HEK293 (cell line): ENCODE measurements at regions not wholly inside any gene's neighbourhood (a gene's known extent, or its start where the extent isn't known, plus 50 kb on each side); places are given as distances from the start of the nearest gene placed in this dataset.

Experiments
- CTCF ChIA-PET: fragments of 350-600 bp; formaldehyde crosslinking; extraction: SDS; loops from one replicate; lab custom pipeline; 2021; ENCODE audit warnings: antibody characterized with exemption; lab: Yijun Ruan, JAX
- POLR2A ChIA-PET: fragments of 300-600 bp; formaldehyde crosslinking; extraction: SDS; loops from one replicate; lab custom pipeline; 2020; ENCODE audit warnings: antibody characterized with exemption, inconsistent platforms; lab: Yijun Ruan, JAX
- H3K27ac ChIP-seq: fragments of 200-500 bp; sonication (Bioruptor generic); 2 replicates; pipeline ENCODE4 v1.5.1; 2014; ENCODE audit warnings: low read depth, low read length, control low read depth, inconsistent platforms; ENCODE audit errors: extremely low read depth
- H3K36me3 ChIP-seq, 2 experiments: fragments of 200-500 bp in 1 of 2; sonication (Bioruptor generic) in 1 of 2; 1 replicate in 1 of 2; 2 replicates in 1 of 2; pipeline ENCODE4 v1.5.1; 2014 to 2017; ENCODE audit warnings: inconsistent platforms in 2 of 2, low read length in 2 of 2; ENCODE audit not compliant: control insufficient read depth in 2 of 2, insufficient read depth in 1 of 2
- H3K4me1 ChIP-seq: fragments of 200-500 bp; sonication (Bioruptor generic); 2 replicates; pipeline ENCODE4 v1.5.1; 2014; ENCODE audit warnings: mild to moderate bottlenecking, low read length, inconsistent platforms; ENCODE audit not compliant: control insufficient read depth, insufficient read depth
- H3K4me3 ChIP-seq: 2 replicates; pipeline ENCODE4 v1.5.1; 2011; ENCODE audit warnings: low read depth, mild to moderate bottlenecking, control low read depth, low read length, moderate library complexity
- H3K9me3 ChIP-seq: fragments of 200-500 bp; sonication (Bioruptor generic); 2 replicates; pipeline ENCODE4 v1.5.1; 2014; ENCODE audit warnings: low read depth, low read length, inconsistent platforms; ENCODE audit not compliant: control insufficient read depth, insufficient read depth
- IKZF3 ChIP-seq: fragments of 450-650 bp; IDR thresholded peaks from 2 replicates; pipeline ENCODE4 v1.5.0; 2018; ENCODE audit warnings: missing biosample characterization, mild to moderate bottlenecking, missing genetic modification characterization, moderate library complexity
- KLF1 ChIP-seq: fragments of 450-650 bp; formaldehyde crosslinking; IDR thresholded peaks from 2 replicates; pipeline ENCODE4 v1.5.1; 2016; ENCODE audit warnings: missing biosample characterization, missing genetic modification characterization
- MEIS1 ChIP-seq: sonication (generic); formaldehyde crosslinking; IDR thresholded peaks from 2 replicates; pipeline ENCODE4 v1.8.1; 2022; ENCODE audit warnings: missing genetic modification reagents, mild to moderate bottlenecking, borderline replicate concordance
- OSR2 ChIP-seq: fragments of 450-650 bp; formaldehyde crosslinking; IDR thresholded peaks from 2 replicates; pipeline ENCODE4 v1.5.1; 2016; ENCODE audit warnings: missing biosample characterization, missing genetic modification characterization
- OVOL3 ChIP-seq: fragments of 450-650 bp; formaldehyde crosslinking; IDR thresholded peaks from 2 replicates; pipeline ENCODE4 v1.5.1; 2016; ENCODE audit warnings: missing biosample characterization, missing genetic modification characterization
- WT1 ChIP-seq: fragments of 450-650 bp; formaldehyde crosslinking; IDR thresholded peaks from 2 replicates; pipeline ENCODE4 v1.5.1; 2016; ENCODE audit warnings: missing biosample characterization, missing genetic modification characterization
- ZBTB17 ChIP-seq: fragments of 450-650 bp; formaldehyde crosslinking; IDR thresholded peaks from 2 replicates; pipeline ENCODE4 v1.5.1; 2016; ENCODE audit warnings: missing biosample characterization, missing genetic modification characterization
- ZFP37 ChIP-seq: fragments of 450-650 bp; formaldehyde crosslinking; IDR thresholded peaks from 2 replicates; pipeline ENCODE4 v1.5.1; 2016; ENCODE audit warnings: missing biosample characterization, missing genetic modification characterization
- ZIC2 ChIP-seq: fragments of 450-650 bp; formaldehyde crosslinking; IDR thresholded peaks from 2 replicates; pipeline ENCODE4 v1.5.1; 2016; ENCODE audit warnings: missing biosample characterization, missing genetic modification characterization
- ZNF112 ChIP-seq: fragments of 450-650 bp; formaldehyde crosslinking; IDR thresholded peaks from 2 replicates; pipeline ENCODE4 v1.5.0; 2017; ENCODE audit warnings: missing biosample characterization, missing genetic modification characterization
- ZNF140 ChIP-seq: fragments of 450-650 bp; formaldehyde crosslinking; IDR thresholded peaks from 2 replicates; pipeline ENCODE4 v1.5.1; 2016; ENCODE audit warnings: missing biosample characterization, missing genetic modification characterization
- ZNF16 ChIP-seq: fragments of 450-650 bp; formaldehyde crosslinking; IDR thresholded peaks from 2 replicates; pipeline ENCODE4 v1.5.1; 2016; ENCODE audit warnings: low read depth, missing biosample characterization, missing genetic modification characterization
- ZNF174 ChIP-seq: fragments of 450-650 bp; formaldehyde crosslinking; IDR thresholded peaks from 2 replicates; pipeline ENCODE4 v1.5.0; 2017; ENCODE audit warnings: missing biosample characterization, mild to moderate bottlenecking, missing genetic modification characterization
- ZNF19 ChIP-seq: fragments of 450-650 bp; formaldehyde crosslinking; IDR thresholded peaks from 2 replicates; pipeline ENCODE4; 2016; ENCODE audit warnings: missing biosample characterization, missing genetic modification characterization, low read depth
- ZNF214 ChIP-seq: fragments of 450-650 bp; formaldehyde crosslinking; IDR thresholded peaks from 2 replicates; pipeline ENCODE4 v1.5.1; 2017; ENCODE audit warnings: missing biosample characterization, mild to moderate bottlenecking, missing genetic modification characterization, borderline replicate concordance
- ZNF248 ChIP-seq: fragments of 450-650 bp; formaldehyde crosslinking; IDR thresholded peaks from 2 replicates; pipeline ENCODE4 v1.5.1; 2017; ENCODE audit warnings: missing biosample characterization, missing genetic modification characterization
- ZNF341 ChIP-seq: fragments of 450-650 bp; formaldehyde crosslinking; IDR thresholded peaks from 2 replicates; pipeline ENCODE4; 2016; ENCODE audit warnings: low read depth, missing biosample characterization, missing genetic modification characterization
- ZNF426 ChIP-seq: fragments of 450-650 bp; formaldehyde crosslinking; IDR thresholded peaks from 2 replicates; pipeline ENCODE4 v1.5.1; 2017; ENCODE audit warnings: missing biosample characterization, missing genetic modification characterization, mild to moderate bottlenecking, inconsistent platforms, moderate library complexity
- ZNF473 ChIP-seq: fragments of 450-650 bp; formaldehyde crosslinking; IDR thresholded peaks from 2 replicates; pipeline ENCODE4 v1.5.1; 2017; ENCODE audit warnings: missing biosample characterization, missing genetic modification characterization
- ZNF530 ChIP-seq: fragments of 450-650 bp; formaldehyde crosslinking; IDR thresholded peaks from 2 replicates; pipeline ENCODE4 v1.5.1; 2016; ENCODE audit warnings: low read depth, missing biosample characterization, missing genetic modification characterization
- ZNF548 ChIP-seq: fragments of 450-650 bp; formaldehyde crosslinking; IDR thresholded peaks from 2 replicates; pipeline ENCODE4 v1.5.1; 2016; ENCODE audit warnings: missing biosample characterization, missing genetic modification characterization
- ZNF555 ChIP-seq: fragments of 450-650 bp; formaldehyde crosslinking; conservative IDR thresholded peaks from 2 replicates; pipeline ENCODE4 v1.5.1; 2017; ENCODE audit warnings: missing biosample characterization, mild to moderate bottlenecking, missing genetic modification characterization, inconsistent platforms
- ZNF621 ChIP-seq: fragments of 450-650 bp; formaldehyde crosslinking; IDR thresholded peaks from 2 replicates; pipeline ENCODE4 v1.5.1; 2017; ENCODE audit warnings: missing biosample characterization, missing genetic modification characterization
- ZNF660 ChIP-seq: fragments of 450-650 bp; IDR thresholded peaks from 2 replicates; pipeline ENCODE4 v1.5.1; 2018; ENCODE audit warnings: missing biosample characterization, mild to moderate bottlenecking, missing genetic modification characterization
- ZNF777 ChIP-seq: fragments of 450-650 bp; formaldehyde crosslinking; IDR thresholded peaks from 2 replicates; pipeline ENCODE4 v1.5.1; 2017; ENCODE audit warnings: missing biosample characterization, missing genetic modification characterization, borderline replicate concordance
- ZNF792 ChIP-seq: fragments of 450-650 bp; formaldehyde crosslinking; IDR thresholded peaks from 2 replicates; pipeline ENCODE4 v1.5.1; 2016; ENCODE audit warnings: missing biosample characterization, missing genetic modification characterization
- TF ChIP-seq, protein P1 (sequence below): fragments of 450-650 bp; formaldehyde crosslinking; conservative IDR thresholded peaks from 2 replicates; pipeline ENCODE4 v1.5.1; 2016; ENCODE audit warnings: low read depth, missing biosample characterization, missing genetic modification characterization
- TF ChIP-seq, protein P2 (sequence below): fragments of 450-650 bp; formaldehyde crosslinking; IDR thresholded peaks from 2 replicates; pipeline ENCODE4 v1.5.1; 2016; ENCODE audit warnings: missing biosample characterization, missing genetic modification characterization
- TF ChIP-seq, protein P3 (sequence below): fragments of 450-650 bp; formaldehyde crosslinking; IDR thresholded peaks from 2 replicates; pipeline ENCODE4 v1.5.1; 2016; ENCODE audit warnings: missing biosample characterization, missing genetic modification characterization
- TF ChIP-seq, protein P4 (sequence below): fragments of 450-650 bp; formaldehyde crosslinking; IDR thresholded peaks from 2 replicates; pipeline ENCODE4 v1.5.1; 2016; ENCODE audit warnings: missing biosample characterization, missing genetic modification characterization, borderline replicate concordance
- TF ChIP-seq, protein P5 (sequence below): fragments of 450-650 bp; formaldehyde crosslinking; IDR thresholded peaks from 2 replicates; pipeline ENCODE4; 2016; ENCODE audit warnings: missing biosample characterization, missing genetic modification characterization

DNA sequence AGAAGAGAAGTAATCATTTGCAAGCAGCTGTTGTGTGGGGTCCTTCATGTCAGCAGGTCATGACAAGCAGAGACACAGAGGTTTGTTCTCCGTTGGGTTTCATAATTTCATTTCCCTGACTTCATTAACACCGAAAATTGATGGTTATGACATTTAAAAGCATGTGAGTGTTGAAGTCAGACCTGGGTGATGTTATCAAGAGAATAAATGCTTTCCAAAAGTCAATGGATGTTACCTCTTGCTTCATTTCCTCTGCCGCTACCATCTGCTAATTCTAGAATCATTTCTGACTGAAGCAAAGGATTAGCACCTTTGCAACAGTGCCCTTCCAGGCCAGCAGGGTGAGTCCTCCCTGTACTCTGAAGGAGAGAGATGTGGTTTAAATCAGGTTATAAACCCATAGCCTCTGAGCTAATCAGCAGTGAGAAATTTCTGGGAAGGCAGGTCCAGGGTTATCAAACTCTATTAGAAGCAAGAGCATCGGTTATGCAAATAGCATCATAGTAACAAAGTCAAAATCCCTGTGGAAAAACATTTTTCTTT, 446.2 kb downstream of the PIK3C3 start (continued):
- TF ChIP-seq, protein P1, sequence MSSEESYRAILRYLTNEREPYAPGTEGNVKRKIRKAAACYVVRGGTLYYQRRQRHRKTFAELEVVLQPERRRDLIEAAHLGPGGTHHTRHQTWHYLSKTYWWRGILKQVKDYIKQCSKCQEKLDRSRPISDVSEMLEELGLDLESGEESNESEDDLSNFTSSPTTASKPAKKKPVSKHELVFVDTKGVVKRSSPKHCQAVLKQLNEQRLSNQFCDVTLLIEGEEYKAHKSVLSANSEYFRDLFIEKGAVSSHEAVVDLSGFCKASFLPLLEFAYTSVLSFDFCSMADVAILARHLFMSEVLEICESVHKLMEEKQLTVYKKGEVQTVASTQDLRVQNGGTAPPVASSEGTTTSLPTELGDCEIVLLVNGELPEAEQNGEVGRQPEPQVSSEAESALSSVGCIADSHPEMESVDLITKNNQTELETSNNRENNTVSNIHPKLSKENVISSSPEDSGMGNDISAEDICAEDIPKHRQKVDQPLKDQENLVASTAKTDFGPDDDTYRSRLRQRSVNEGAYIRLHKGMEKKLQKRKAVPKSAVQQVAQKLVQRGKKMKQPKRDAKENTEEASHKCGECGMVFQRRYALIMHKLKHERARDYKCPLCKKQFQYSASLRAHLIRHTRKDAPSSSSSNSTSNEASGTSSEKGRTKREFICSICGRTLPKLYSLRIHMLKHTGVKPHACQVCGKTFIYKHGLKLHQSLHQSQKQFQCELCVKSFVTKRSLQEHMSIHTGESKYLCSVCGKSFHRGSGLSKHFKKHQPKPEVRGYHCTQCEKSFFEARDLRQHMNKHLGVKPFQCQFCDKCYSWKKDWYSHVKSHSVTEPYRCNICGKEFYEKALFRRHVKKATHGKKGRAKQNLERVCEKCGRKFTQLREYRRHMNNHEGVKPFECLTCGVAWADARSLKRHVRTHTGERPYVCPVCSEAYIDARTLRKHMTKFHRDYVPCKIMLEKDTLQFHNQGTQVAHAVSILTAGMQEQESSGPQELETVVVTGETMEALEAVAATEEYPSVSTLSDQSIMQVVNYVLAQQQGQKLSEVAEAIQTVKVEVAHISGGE (tag by site-specific recombination) = no peak
- TF ChIP-seq ZNF621 = no peak
- TF ChIP-seq ZNF777 = no peak
- no peak for TF ChIP-seq ZNF174
- TF ChIP-seq ZNF341 = no peak
- no peak for TF ChIP-seq OVOL3 (tag by site-specific recombination)
- TF ChIP-seq ZNF530 (tag by site-specific recombination) = no peak
- TF ChIP-seq ZNF548 (tag by site-specific recombination) = no peak
- TF ChIP-seq ZNF248 = no peak
- no peak for TF ChIP-seq ZNF16 (tag by site-specific recombination)
- TF ChIP-seq ZFP37 = no peak
- no peak for TF ChIP-seq ZNF112 (tag by site-specific recombination)
- TF ChIP-seq OSR2 (tag by site-specific recombination) = no peak
- no peak for TF ChIP-seq MEIS1 (CRISPR knock-in tag)
- TF ChIP-seq ZNF19 (tag by site-specific recombination) = no peak
- TF ChIP-seq, all 188 proteins: peak for 0

DNA sequence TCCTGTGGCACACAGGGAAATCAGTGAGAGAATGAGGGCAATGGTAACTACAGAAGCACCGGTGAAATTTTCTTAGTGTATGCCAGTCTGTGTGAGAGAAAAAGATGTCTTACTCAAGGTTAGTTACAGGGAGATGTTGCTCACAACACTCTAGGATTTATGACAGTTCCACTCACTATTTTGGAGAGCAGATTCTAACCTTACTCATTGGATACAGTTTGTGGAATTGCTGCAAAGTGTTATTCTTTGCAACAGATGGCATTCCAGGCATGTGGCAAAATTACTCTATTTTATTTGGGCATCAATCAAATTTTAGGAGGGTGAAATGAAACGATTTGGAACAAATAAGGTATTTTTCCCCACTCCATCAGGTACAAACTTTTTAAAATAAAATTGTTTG, 449.1 kb downstream of the PIK3C3 start:
- ChIA-PET CTCF (no interaction called here), POLR2A (no interaction called here)
- no peaks in the 10 kb centered on the region for H3K36me3 ChIP-seq
- no peaks in the 10 kb centered on the region for H3K4me1 ChIP-seq
- H3K27ac ChIP-seq = no peak overlapping the region
- no peaks in the 10 kb centered on the region for H3K9me3 ChIP-seq
- no peak overlapping the region for H3K4me3 ChIP-seq
- no peak for TF ChIP-seq ZNF214
- TF ChIP-seq ZNF660 (tag by site-specific recombination) = no peak
- TF ChIP-seq, protein P2, sequence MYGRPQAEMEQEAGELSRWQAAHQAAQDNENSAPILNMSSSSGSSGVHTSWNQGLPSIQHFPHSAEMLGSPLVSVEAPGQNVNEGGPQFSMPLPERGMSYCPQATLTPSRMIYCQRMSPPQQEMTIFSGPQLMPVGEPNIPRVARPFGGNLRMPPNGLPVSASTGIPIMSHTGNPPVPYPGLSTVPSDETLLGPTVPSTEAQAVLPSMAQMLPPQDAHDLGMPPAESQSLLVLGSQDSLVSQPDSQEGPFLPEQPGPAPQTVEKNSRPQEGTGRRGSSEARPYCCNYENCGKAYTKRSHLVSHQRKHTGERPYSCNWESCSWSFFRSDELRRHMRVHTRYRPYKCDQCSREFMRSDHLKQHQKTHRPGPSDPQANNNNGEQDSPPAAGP (tag by site-specific recombination) = no peak
- no peak for TF ChIP-seq ZBTB17 (tag by site-specific recombination)
- no peak for TF ChIP-seq ZNF473 (tag by site-specific recombination)
- no peak for TF ChIP-seq ZNF426
- TF ChIP-seq IKZF3 (tag by site-specific recombination) = no peak
- no peak for TF ChIP-seq ZNF555 (tag by site-specific recombination)
- TF ChIP-seq, protein P3, sequence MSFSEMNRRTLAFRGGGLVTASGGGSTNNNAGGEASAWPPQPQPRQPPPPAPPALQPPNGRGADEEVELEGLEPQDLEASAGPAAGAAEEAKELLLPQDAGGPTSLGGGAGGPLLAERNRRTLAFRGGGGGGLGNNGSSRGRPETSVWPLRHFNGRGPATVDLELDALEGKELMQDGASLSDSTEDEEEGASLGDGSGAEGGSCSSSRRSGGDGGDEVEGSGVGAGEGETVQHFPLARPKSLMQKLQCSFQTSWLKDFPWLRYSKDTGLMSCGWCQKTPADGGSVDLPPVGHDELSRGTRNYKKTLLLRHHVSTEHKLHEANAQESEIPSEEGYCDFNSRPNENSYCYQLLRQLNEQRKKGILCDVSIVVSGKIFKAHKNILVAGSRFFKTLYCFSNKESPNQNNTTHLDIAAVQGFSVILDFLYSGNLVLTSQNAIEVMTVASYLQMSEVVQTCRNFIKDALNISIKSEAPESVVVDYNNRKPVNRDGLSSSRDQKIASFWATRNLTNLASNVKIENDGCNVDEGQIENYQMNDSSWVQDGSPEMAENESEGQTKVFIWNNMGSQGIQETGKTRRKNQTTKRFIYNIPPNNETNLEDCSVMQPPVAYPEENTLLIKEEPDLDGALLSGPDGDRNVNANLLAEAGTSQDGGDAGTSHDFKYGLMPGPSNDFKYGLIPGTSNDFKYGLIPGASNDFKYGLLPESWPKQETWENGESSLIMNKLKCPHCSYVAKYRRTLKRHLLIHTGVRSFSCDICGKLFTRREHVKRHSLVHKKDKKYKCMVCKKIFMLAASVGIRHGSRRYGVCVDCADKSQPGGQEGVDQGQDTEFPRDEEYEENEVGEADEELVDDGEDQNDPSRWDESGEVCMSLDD (tag by site-specific recombination) = no peak
- TF ChIP-seq, protein P4, sequence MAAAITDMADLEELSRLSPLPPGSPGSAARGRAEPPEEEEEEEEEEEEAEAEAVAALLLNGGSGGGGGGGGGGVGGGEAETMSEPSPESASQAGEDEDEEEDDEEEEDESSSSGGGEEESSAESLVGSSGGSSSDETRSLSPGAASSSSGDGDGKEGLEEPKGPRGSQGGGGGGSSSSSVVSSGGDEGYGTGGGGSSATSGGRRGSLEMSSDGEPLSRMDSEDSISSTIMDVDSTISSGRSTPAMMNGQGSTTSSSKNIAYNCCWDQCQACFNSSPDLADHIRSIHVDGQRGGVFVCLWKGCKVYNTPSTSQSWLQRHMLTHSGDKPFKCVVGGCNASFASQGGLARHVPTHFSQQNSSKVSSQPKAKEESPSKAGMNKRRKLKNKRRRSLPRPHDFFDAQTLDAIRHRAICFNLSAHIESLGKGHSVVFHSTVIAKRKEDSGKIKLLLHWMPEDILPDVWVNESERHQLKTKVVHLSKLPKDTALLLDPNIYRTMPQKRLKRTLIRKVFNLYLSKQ (tag by site-specific recombination) = no peak
- no peak for TF ChIP-seq ZIC2 (tag by site-specific recombination)
- TF ChIP-seq, protein P5, sequence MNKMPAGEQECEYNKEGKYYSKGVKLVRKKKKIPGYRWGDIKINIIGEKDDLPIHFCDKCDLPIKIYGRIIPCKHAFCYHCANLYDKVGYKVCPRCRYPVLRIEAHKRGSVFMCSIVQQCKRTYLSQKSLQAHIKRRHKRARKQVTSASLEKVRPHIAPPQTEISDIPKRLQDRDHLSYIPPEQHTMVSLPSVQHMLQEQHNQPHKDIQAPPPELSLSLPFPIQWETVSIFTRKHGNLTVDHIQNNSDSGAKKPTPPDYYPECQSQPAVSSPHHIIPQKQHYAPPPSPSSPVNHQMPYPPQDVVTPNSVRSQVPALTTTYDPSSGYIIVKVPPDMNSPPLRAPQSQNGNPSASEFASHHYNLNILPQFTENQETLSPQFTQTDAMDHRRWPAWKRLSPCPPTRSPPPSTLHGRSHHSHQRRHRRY = no peak
- TF ChIP-seq ZNF140 = no peak
- no peak for TF ChIP-seq ZNF16 (tag by site-specific recombination)
- TF ChIP-seq KLF1 (tag by site-specific recombination) = no peak
- TF ChIP-seq WT1 = no peak
- TF ChIP-seq ZNF792 (tag by site-specific recombination) = no peak
